SU-DHL-6 (cell line): ENCODE measurements at regions not wholly inside any gene's neighbourhood (a gene's known extent, or its start where the extent isn't known, plus 50 kb on each side); places are given as distances from the start of the nearest gene placed in this dataset.
"Not testable (repeated sequence)": the region's sequence is repeated elsewhere in the genome, so short reads cannot be mapped to it uniquely, and the experiment has no call there.

Source experiments
- CTCF ChIP-seq: fragments of 200-600 bp; sonication (generic); IDR thresholded peaks from one replicate; pipeline ENCODE4 v1.5.1; 2017; ENCODE audit warnings: antibody characterized with exemption, mild to moderate bottlenecking, low read length, moderate library complexity; ENCODE audit not compliant: insufficient read depth, poor library complexity, severe bottlenecking
- EZH2phosphoT487 ChIP-seq: fragments of 200-600 bp; sonication (generic), shearing (Covaris generic); conservative IDR thresholded peaks from 2 replicates; pipeline ENCODE4 v1.6.1; 2018; ENCODE audit warnings: mild to moderate bottlenecking, antibody characterized with exemption, low read length, moderate library complexity, mixed read lengths

DNA sequence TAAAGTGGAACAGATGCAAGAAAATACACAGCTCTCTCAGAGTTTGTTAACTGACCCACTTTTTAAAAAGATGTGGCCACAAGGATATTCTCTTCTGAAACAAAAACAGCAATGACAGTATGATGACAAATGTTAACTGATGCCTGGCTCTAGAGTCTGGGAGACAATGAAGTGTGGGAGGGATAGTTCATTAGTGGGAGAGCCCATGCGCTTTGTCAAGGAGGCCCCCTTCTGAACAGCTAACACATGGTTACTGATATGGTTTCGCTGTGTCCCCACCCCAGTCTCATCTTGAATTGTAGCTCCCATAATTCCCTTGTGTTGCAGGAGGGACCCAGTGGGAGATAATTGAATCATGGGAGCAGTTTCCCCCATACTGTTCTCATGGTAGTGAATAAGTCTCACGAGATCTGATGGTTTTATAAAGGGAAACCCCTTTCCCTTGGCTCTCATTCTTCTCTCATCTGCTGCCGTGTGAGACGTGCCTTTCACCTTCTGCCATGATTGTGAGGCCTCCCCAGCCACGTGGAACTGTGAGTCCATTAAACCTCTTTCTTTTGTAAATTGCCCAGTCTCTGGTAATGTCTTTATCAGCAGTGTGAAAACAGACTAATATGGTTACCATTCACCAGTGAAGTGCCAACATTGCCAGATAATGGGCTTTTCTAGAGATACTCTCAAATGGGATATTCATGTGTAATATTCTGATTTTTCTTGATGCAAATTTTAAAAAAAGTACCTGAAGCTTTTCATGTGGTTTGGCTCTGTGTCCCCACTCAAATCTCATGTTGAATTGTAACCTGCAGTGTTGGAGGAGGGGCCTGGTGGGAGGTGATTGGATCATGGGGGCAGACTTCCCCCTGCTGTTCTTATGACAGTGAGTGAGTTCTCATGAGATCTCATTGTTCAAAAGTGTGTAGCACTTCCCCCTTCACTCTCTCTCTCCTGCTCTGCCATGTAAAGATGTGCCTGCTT, 435.8 kb downstream of the SHISA9 start:
- TF ChIP-seq CTCF, EZH2phosphoT487: not testable (repeated sequence)
